ENCODE measurements at regions not wholly inside any gene's neighbourhood (a gene's known extent, or its start where the extent isn't known, plus 50 kb on each side); places are given as distances from the start of the nearest gene placed in this dataset.

DNA sequence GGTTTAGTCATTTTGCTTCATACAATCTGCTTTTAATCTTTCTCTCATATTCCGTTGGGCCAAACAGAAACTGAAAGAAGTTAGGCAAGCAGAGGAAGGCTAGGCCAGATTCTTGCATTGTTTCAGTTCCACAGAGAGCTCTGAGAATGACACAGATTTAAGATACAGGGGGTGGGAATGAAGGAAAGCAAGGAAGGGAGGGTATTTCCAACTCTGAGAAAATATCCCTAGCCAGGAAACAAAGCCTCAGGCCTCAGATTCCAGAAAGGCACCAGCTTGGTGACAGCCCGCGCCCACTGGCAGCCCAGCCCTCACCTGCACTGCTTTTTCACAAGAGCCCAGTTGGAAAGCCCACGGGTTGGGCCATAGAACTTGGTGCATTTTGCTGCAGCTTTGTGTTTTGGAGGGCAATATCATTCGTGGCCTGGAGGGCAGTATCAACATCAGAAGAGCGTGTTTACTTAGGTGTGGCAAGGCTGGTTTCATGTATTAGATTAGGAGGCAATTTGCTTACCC lies 63.5 kb downstream of the ENC1 start:
- no peak for DNase-seq (ENCODE audit: low spot score)

DNA sequence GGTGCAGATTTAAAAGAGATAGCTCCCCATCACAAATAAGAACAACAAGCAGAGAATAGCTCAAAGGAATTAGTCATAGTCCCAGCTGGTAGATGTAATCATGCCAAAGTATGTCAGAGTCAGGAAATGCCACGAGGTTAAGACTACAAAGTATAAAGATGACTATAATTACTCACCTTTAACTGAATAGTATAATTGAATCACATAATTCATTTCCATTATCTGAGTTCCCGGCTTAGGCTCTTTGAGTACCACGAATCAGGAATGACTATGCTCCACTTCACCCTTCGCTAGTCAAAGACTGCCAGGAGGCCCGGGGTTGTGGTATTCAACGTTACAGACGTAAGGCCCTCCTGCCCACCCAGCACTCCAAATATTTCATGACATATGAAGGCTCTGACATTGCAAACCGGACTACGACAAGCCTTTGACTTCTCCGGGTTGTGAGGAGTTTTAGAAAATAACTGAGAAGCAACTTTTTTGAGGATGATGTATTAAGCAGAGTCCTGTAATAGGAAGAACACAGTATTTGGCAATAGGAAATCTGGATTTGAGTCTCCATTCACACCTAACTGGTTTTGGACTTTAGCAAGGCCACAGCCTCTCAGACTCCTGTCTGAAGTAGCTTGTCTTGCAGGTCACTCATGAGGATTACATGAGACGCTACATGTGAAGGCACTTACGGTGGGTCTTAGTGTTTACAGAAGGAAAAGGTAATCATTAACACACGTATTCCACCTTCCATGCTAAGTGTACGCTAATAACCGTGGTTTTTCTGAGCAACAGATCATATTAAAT lies 64.6 kb downstream of the ENC1 start:
- peak; percentile 93 for DNase-seq (ENCODE audit: low spot score)

DNA sequence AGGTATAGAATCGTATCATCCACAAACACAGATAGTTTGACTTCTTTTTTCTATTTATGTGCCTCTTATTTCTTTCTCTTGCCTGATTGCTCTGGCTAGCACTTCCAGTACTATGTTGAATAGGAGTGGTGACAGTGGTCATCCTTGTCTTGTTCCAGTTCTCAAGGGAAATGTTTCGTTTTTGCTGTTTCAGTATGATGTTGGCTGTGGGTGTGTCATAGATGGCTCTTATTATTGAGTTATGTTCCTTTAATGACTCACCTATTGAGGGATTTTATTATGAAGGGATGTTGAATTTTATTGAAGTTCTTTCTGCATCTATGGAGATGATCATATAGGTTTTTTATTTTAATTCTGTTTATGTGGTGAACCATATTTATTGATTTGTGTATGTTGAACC lies 70.3 kb downstream of the ENC1 start:
- peak; percentile 14 for DNase-seq (ENCODE audit: low spot score)

DNA sequence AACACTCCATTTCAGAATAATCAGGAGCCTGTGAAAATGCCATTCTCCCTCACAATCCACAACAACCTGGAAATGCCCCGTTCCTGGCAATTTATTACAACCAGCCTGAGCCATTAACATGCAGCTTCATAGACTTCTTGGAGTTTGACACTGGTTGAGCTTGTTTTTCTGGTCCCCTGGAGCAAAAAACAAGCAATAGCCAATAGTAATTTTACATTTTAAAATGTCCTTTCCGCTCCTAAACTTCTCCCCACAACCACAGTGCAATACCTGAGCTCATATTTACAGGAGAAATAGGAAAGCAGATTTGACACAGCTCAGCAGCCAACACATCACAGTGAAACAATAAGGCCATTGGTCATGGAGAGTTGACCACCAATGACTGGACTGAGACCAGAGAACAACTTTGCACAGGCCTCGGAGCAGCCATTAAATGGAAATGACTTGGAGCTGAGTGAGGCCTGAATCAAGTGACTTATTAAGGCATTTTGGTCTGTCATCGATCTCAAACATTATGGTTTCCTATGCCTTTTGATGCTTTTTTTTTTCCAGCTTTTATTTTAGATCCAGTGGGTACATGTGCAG lies 73.0 kb downstream of the ENC1 start:
- no peak for DNase-seq (ENCODE audit: low spot score)

DNA sequence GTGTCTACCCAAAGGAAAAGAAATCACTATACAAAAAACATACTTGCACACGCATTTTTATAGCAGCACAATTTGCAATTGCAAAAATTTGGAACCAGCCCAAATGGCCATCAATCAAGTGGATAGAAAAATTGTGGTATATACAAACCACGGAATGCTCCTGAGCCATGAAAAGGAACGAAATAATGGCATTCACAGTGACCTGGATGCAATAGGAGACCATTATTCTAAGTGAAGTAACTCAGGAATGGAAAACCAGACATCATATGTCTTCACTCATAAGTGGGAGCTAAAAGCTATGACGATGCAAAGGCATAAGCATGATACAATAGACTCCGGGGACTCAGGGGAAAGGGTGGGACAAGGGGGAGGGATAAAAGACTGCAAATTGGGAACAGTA lies 78.4 kb downstream of the ENC1 start:
- no peak for DNase-seq (ENCODE audit: low spot score)

DNA sequence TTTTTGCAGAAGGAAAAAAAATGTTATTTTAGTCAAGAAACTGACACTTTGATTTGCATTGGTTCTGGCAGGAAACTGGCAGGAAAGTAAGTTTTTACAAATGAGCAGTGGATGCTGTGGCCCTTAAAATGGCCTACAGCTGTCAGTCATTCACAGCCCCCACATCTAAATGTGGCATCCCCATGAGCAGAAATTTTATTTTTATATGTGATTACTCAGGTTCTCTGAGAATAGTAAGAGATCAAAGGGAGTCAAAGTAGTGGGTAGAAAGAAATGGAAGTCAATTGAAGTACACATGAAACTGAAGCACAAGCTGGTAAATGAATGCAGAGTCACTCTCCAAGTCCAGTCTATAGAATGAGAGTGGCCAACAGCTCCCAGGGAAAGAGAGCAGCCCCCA lies 80.3 kb downstream of the ENC1 start:
- DNase-seq (ENCODE audit: low spot score): no peak

DNA sequence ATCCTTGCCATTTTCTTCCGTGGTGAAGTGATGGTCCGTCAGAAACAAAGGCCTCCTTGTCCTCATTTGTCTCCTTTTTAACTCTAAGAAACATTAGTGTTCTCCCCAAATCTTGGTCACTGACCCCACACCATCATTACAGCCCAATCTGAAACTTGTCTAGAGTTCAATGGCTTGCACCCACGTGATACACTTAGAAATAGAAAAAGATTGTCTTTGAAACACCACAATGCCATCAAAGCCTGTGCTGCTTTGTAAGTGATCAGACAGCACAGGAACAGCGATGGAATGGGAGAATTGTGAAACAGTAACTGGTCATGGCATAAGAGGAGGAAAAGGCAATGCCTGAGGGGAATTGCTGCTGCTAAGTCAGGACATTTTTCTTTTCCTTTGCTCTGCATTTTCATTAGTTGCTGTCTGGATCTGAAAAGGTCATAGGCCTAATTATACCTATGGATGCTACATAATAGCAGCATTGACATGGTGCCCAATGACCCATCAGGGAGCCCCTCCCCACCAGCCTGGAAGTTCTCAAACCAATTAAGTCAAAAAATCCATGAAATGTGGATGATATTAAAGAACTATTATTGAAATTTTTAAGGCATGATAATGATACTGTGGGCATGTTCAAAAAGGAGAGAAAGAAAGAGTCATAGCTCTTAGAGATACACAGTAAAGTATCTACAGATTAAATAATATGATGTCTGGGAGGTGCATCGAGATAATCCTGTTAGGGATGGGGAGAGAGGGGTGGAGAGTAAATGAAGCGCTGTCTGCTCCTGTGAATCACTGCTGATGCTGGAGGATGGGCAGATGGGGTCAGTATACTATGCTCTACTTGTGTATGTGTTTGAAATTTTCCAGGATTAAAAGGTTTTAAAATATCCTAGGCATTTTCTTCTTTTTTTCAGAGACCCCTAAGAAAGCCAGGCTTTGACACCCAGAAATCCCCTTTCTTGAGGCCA lies 83.6 kb downstream of the ENC1 start:
- DNase-seq (ENCODE audit: low spot score): no peak

DNA sequence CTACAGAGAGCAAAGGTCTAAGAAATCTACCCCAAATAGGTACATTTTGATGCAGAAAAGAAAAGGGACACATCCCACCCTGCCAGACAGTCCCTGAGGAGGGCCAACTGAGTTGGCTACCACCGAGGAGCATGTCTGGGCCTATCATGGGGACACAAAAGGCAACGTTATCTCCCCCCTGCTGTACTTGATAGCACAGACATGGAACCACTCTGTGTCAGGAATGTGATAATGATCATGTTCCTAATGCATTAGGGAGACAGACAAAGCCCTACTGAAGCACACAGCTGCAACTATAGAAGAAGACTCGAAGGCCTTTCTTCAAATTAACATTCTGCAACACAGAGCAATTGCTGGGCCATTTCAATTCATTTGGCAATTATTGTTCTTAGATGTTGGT lies 84.5 kb downstream of the ENC1 start:
- no peak for DNase-seq (ENCODE audit: low spot score)

DNA sequence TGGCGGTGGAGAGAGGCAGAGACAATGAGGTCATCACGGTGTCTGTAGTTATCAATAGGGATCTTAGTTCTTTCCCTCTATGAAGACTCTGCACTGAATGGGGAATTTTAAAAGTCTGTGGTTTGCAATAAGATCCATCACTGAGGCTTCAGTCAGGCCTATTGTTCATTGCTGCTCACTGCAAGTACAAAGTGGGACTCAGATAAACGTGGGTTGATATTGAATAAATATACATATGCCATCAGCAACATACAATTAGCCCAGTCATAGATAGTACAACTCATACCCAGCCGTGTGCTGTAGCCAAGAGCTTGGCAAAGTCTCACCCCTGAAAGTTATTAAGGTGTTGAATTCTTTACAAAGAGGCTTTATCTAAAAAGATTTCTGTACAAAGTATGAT lies 88.4 kb downstream of the ENC1 start:
- DNase-seq (ENCODE audit: low spot score): no peak

DNA sequence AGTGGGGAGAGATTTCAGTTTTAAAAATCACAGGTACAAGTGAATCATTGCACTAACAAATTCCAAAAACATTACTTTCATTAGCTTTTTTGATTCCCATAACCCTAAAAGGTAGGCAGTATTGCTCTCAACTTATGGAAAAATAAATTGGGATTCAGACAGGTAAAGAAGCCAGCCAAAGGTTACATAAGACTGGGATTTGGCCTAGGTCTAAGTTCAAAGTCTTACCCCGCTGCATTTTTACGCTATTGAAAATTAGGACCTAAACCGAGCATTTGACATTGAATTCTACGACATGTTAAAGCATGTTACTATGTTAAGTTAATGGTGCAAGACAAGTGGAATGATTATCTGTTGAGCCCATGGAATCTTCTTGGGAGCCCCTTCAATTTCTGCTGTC lies 89.6 kb downstream of the ENC1 start:
- no peak for DNase-seq (ENCODE audit: low spot score)

DNA sequence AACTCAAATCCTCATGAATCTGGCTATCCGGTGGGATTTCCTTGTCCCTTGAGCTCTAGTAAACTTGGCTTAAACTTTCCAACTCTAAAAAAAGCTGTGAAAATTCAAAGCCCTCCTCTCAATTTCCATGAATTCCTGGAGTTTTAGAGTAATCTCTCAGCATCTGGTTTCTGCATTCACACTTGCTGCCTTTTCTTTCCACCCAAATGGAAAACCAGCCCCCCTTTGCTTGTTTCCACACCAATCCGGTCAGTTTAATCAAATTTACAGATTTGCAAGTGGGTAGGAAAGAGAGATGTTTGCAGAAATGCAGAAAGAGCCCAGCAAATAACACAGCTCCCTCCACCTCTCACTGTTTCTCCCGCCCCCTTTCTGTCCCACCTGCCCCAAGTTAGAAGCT lies 91.1 kb downstream of the ENC1 start:
- no peak for DNase-seq (ENCODE audit: low spot score)

DNA sequence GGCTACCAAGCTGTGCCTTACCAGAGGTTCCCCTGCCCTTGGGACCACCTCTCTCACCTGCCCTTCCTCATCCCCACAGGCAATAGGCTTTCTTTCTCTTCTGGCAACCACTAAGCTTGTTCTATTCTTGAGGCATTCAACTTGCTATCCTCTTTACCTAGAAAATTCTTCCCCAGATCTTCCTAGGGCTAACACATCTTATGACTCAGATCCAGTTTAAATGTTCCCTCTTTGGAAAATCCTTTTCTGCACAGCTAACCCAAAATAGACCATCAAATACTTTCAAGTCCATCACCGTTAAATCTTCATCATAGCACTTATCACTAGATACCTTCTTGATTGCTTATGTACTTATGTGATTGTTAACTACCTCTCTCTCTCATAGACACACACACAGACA lies 93.7 kb downstream of the ENC1 start:
- DNase-seq (ENCODE audit: low spot score): no peak

DNA sequence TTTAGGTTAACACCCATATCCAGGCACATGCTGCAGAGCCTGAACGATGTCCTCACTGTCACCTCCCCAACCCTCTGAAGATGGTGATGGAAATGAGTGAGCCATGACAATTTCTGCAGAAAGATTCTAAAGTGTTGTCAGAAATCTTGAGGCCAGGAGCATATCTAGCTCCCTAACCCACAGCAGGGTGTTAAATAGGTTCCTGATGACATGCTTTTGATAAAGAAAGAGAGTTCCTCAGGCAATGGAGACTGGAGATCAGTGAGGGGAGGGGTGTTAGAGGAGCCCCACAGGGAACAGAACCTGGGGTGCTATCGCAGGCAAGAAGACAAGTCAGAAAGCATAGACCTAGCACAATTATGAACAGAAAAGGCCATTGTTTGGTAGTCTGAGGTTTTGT lies 95.7 kb downstream of the ENC1 start:
- DNase-seq (ENCODE audit: low spot score): no peak

DNA sequence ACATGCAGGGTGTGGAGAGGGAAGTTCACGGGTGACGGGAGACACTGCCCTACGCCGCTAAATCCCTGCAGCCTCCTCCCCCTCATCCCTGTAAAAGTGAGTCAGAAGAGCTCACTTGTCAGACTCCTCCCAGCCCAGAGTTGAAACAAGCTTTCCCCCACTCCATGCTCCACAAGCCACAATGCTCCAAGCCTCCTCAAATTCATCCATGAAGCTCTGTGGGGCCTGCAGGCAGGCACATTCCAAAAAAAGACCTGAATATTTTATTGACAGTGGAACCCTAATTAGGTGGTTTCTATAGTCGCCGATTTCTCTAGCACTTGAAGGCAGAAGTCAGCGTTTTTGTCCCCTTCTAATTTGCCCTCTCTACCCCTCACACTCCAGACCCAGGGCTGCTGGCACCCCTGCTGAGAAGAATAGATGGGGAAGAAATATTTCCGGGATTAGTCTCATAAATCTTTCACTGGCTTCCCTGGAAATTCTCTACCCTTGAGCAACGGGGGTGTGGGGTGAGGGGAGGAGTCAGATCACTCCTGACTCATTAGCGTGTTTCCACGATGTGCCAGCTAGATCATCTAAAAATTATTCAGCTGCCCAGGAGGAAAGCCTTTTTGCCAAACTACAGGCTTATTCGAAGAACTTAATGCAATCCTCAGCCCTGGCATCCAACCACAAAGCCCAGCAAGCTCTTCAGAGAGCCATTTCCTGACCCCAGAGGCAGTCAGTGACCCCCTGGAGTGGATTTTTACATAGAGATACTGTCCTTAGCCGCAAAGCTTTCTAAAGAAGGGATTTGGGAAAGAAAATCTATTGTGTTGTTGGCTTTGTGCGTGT lies 97.1 kb downstream of the ENC1 start:
- peak; percentile 92 for DNase-seq (ENCODE audit: low spot score)

DNA sequence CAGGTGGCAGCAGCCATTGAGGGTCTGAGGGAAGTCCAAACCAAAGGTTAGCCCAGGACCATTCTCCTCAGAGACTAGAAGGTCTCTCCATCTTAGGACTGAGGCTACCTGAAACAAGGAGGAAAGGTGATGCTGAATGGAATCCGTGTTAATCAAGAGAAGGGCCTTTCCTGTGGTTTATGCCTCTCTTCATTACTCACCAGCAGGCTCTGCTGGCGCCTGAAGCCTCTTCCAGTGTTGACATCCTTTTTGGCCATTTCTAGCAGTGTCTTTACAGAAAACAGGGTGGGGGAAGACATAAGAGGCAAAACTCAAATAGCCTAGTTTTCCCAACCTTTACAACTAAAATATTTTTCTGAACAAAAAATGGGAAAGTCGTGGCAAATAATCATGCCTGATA lies 98.0 kb downstream of the ENC1 start:
- peak; percentile 20 for DNase-seq (ENCODE audit: low spot score)

DNA sequence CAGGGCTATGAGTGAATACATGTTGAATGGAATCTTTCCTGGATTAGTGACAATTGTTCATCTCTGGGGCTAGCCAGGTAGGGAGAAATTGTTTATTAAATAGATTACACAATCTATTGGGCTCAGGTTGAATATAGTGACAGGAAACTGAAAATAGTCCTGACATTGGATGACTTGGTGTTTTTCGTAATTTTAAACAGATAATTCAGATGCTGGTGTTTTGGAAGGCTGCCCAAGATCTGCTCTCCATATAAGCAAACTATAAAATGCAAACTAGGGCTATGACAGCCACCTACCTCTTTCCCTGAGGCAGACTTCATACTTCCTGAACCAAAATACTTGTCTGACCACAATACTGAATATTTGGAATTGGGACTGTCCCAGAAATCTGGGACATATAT lies 99.1 kb downstream of the ENC1 start:
- DNase-seq (ENCODE audit: low spot score): no peak

DNA sequence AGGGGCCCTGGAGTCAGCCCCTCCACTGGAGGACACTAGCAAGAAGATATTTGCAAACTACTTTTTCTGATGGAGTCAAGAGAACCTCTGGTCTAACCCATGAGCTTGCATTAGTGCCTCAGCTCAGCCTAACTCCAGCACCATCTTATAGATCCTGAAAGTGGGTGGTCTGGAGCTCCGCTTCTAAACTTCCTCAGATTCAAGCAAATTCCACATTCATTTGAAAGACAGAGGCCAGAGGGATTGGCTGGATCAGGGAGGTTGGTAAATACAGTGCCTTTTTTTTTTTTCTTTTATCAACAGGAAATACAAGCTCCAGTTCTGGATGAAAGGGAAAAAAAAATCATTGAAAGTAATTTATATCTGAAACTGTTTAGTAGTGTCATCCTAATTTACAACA lies 99.9 kb downstream of the ENC1 start:
- DNase-seq (ENCODE audit: low spot score): no peak

DNA sequence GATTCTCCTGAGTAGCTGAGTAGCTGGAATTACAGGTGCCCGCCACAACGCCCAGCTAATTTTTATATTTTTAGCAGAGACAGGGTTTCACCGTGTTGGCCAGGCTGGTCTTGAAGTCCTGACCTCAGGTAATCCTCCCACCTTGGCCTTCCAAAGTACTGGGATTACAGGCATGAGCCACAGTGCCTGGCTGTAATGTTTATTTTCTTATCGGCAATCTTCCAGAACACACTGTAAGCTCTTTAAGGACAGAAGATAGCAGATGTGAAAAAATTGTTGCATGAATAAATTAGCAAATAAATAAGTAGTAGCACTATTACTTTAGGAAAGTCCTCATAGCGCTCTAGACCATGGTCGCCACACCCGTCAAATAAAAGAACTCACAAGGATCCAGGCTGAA lies 100.5 kb downstream of the ENC1 start:
- no peak for DNase-seq (ENCODE audit: low spot score)

DNA sequence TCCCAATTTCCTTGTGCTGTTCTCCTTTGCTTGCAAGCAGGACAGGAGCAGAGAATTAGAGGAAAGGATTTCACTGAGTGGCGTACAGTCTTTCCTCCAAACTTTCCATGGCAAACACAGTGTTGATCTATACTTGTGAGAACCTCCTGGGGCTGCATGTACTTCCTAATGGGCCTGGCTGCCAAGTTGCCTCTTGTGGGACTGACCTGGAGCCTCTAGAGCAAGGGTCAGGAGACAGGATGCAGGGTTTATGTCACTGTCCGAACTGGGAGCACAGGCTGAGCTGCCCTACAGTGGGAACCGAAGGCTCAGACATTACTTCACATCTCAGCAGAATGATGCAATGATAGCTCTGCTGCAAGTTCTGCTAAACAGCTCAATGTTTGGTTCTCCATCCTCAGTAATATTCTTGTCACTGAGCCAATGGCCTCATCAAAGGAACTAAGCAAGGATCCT lies 102.3 kb downstream of the ENC1 start:
- DNase-seq (ENCODE audit: low spot score): no peak

DNA sequence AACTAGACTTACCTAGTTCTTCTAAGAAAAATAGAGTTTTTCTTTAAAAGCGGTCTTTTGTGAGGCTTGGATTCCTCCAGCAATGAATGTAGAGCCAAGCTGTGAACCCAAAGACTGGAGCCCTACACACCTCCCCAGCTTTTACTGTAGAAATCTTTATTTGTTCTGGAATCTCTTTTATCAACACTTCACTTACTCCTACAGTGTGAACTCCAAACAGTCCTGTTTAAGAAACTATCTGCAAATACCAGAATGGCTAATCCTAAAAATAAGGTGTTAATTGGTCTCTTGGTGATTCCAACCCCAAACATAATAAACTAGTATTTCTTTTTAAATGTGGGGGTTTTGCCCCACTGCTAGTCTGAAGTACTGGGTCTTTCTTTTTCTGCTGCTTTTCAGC lies 103.9 kb downstream of the ENC1 start:
- no peak for DNase-seq (ENCODE audit: low spot score)

DNA sequence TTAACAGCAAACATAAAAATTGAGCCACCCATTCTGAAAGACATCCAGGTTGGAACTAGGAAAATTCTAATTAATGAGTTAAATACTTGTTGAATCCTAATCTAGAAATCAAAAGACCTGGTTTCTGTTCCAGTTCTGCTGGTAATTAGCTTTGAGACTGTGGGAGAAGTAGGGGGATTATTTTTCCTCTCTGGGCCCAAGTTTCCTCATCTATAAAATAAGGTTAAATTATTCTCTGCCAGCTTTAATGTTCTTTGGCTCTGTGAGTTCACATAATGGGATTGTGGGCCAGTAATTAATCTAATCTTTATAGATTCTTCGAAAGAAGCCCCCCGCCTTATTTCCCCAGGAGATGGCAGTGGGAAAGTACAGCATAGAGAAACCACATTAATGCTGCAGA lies 104.6 kb downstream of the ENC1 start:
- no peak for DNase-seq (ENCODE audit: low spot score)

Data from RKO (cell line).